ENCODE measurements at regions not wholly inside any gene's neighbourhood (a gene's known extent, or its start where the extent isn't known, plus 50 kb on each side); places are given as distances from the start of the nearest gene placed in this dataset.

DNA sequence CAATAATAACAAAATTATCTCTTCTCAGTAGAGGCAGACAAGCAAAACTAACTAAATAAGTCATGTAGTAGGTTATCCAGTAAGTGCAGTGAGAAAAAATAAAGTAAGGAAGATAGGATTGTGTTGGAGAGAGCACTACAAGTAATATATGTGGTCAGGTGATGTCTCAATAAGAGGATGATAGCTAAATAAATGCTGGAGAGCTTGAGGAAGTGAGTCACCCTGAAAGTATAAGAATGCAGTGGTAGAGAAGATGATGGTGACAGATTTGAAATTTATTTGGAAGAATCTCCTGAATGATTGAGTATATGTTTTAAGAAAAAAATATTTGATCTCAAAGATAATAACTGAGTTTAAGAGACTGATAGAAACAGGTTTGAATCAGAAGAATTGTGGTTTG is 152.2 kb upstream of the PRR20A start:
- DNase-seq (ENCODE audit: low read depth in 1 of 2, low spot score in 2 of 2): no peak
- H4K91ac ChIP-seq (replicated peaks; ENCODE audit: insufficient read length, low read length): no peak overlapping the region
- H4K8ac ChIP-seq (ENCODE audit: extremely low read depth, insufficient read depth, low read length): no peak overlapping the region
- no peak overlapping the region for H3K4me3 ChIP-seq (ENCODE audit: extremely low read depth in 1 of 4, insufficient read depth in 2 of 4, low read depth in 3 of 4, low read length in 4 of 4)
- no peaks in the 10 kb centered on the region for H3K9me3 ChIP-seq (ENCODE audit: insufficient read depth in 2 of 2, low read depth in 1 of 2, low read length in 1 of 2)
- no peak overlapping the region for H3K23ac ChIP-seq (ENCODE audit: insufficient read length)
- CTCF ChIA-PET (ENCODE audit: partially characterized antibody): no interaction called here
- H3K56ac ChIP-seq (replicated peaks; ENCODE audit: insufficient read length, low read depth, low read length): no peak overlapping the region
- no peak overlapping the region for H2BK120ac ChIP-seq (replicated peaks; ENCODE audit: low read depth, low read length)
- H4K20me1 ChIP-seq (replicated peaks in 1 of 2; ENCODE audit: control insufficient read depth in 1 of 2, insufficient read depth in 2 of 2, low read length in 2 of 2): no peaks in the 10 kb centered on the region
- no peaks in the 10 kb centered on the region for H3K4me1 ChIP-seq (replicated peaks in 1 of 4; ENCODE audit: control insufficient read depth in 3 of 4, insufficient read depth in 4 of 4, low read length in 3 of 4)
- H2BK5ac ChIP-seq (ENCODE audit: low read depth, low read length): no peak overlapping the region
- H3K27ac ChIP-seq (ENCODE audit: low read depth, low read length): no peak overlapping the region
- H3K36me3 ChIP-seq (ENCODE audit: control insufficient read depth in 2 of 4, insufficient read depth in 4 of 4, low read length in 3 of 4): no peaks in the 10 kb centered on the region
- no peaks in the 10 kb centered on the region for H3K79me1 ChIP-seq (ENCODE audit: low read depth, low read length)
- no peak for FAIRE-seq
- POLR2A ChIA-PET (ENCODE audit: partially characterized antibody): no interaction called here
- no peak overlapping the region for H4K5ac ChIP-seq (ENCODE audit: insufficient read length, low read depth, low read length)
- no peak overlapping the region for H2BK12ac ChIP-seq (ENCODE audit: low read depth, low read length)
- H2BK15ac ChIP-seq (ENCODE audit: low read length): no peak overlapping the region
- TF ChIP-seq BACH1 (IDR thresholded peaks at IDR 0.05; ENCODE audit: low read length) (no peak), RAD21 (IDR thresholded peaks at IDR 0.05 in 1 of 2, conservative IDR thresholded peaks at IDR 0.05 in 1 of 2; ENCODE audit: low read depth in 2 of 2, low read length in 2 of 2) (no peak), RBBP5 (IDR thresholded peaks at IDR 0.05; ENCODE audit: borderline replicate concordance, low read depth, low read length) (no peak), POLR2A (IDR thresholded peaks at IDR 0.05; ENCODE audit: control extremely low read depth in 1 of 2, low read depth in 2 of 2, low read length in 2 of 2) (no peak), NANOG (IDR thresholded peaks at IDR 0.05; ENCODE audit: insufficient read depth, low read depth, low read length, poor library complexity, severe bottlenecking) (no peak), TEAD4 (IDR thresholded peaks at IDR 0.05; ENCODE audit: low read depth, low read length) (no peak), ZNF274 (IDR thresholded peaks at IDR 0.05; ENCODE audit: borderline replicate concordance, extremely low read depth, low read length) (no peak), MAX (IDR thresholded peaks at IDR 0.05) (no peak), POLR2AphosphoS5 (IDR thresholded peaks at IDR 0.05; ENCODE audit: low read depth, low read length) (no peak), POU5F1 (IDR thresholded peaks at IDR 0.05; ENCODE audit: low read depth, low read length) (no peak), HDAC6 (IDR thresholded peaks at IDR 0.05; ENCODE audit: low read depth, low read length) (no peak), CBX5 (IDR thresholded peaks at IDR 0.05; ENCODE audit: low read depth, low read length) (no peak), GABPA (IDR thresholded peaks at IDR 0.05; ENCODE audit: borderline replicate concordance, insufficient read depth, low read length) (no peak)
- H2AK5ac ChIP-seq (ENCODE audit: low read depth, low read length): no peak overlapping the region
- no peak overlapping the region for H3K18ac ChIP-seq (ENCODE audit: extremely low read depth, low read length)
- no peaks in the 10 kb centered on the region for H3K27me3 ChIP-seq (replicated peaks in 1 of 4; ENCODE audit: control insufficient read depth in 3 of 4, extremely low read depth in 1 of 4, insufficient read depth in 3 of 4, low read length in 3 of 4)
- H3K23me2 ChIP-seq (ENCODE audit: low read depth, low read length): no peaks in the 10 kb centered on the region
- H2BK20ac ChIP-seq (ENCODE audit: low read length): no peak overlapping the region
- no peak overlapping the region for H3K4me2 ChIP-seq (ENCODE audit: insufficient read depth in 1 of 2, low read depth in 2 of 2, low read length in 2 of 2)
- no peaks in the 10 kb centered on the region for H3K79me2 ChIP-seq (ENCODE audit: control insufficient read depth in 1 of 2, insufficient read depth in 2 of 2, low read length in 2 of 2)
- H3K9ac ChIP-seq (replicated peaks in 1 of 4; ENCODE audit: extremely low read depth in 1 of 4, low read depth in 3 of 4, low read length in 3 of 4): no peak overlapping the region
- no peak overlapping the region for H2AFZ ChIP-seq (ENCODE audit: low read length)
- no peak overlapping the region for H3K14ac ChIP-seq (ENCODE audit: insufficient read length)
- H3K4ac ChIP-seq (replicated peaks; ENCODE audit: insufficient read length, low read depth, low read length): no peak overlapping the region

Data from H1 (cell line).